Common myeloid progenitor, CD34-positive (primary cell): ENCODE measurements at regions not wholly inside any gene's neighbourhood (a gene's known extent, or its start where the extent isn't known, plus 50 kb on each side); places are given as distances from the start of the nearest gene placed in this dataset.

Experiments used
- CTCF ChIA-PET: fragments of 350-600 bp; sonication (Branson Sonifier 250); formaldehyde crosslinking; loops from one replicate; lab custom pipeline; 2021; ENCODE audit warnings: antibody characterized with exemption; lab: Charles Lee
- POLR2A ChIA-PET: fragments of 350-600 bp; sonication (Branson Sonifier 250); formaldehyde crosslinking; loops from one replicate; lab custom pipeline; 2021; ENCODE audit warnings: antibody characterized with exemption; lab: Charles Lee
- DNase-seq, 3 donors: peaks; one replicate each; pipeline versions ENCODE4 v3.0.0 to v3.0.0-alpha.2; 2013
- H3K27ac ChIP-seq, 2 experiments: 1 replicate in 1 of 2; 2 replicates in 1 of 2; pipeline ENCODE4 v1.7.0; 2013; ENCODE audit warnings: inconsistent platforms in 2 of 2, low read length in 2 of 2, mild to moderate bottlenecking in 2 of 2, low read depth in 1 of 2, moderate library complexity in 1 of 2; ENCODE audit not compliant: severe bottlenecking in 2 of 2, insufficient read depth in 1 of 2, poor library complexity in 1 of 2
- H3K27me3 ChIP-seq, 5 experiments: replicated peaks in 2 of 5; 1 replicate in 3 of 5; 2 replicates in 2 of 5; pipeline versions ENCODE4 v1.6.1 to v1.7.0; 2013; ENCODE audit warnings: low read length in 4 of 5, mild to moderate bottlenecking in 2 of 5, moderate library complexity in 2 of 5, inconsistent platforms in 1 of 5; ENCODE audit not compliant: insufficient read depth in 5 of 5, control insufficient read depth in 4 of 5
- H3K36me3 ChIP-seq, 4 experiments: 1 replicate in 2 of 4; 2 replicates in 2 of 4; pipeline versions ENCODE4 v1.6.1 to v1.7.0; 2013; ENCODE audit warnings: low read length in 3 of 4, control low read depth in 1 of 4, mild to moderate bottlenecking in 1 of 4; ENCODE audit not compliant: control insufficient read depth in 4 of 4, insufficient read depth in 4 of 4
- H3K4me1 ChIP-seq, 4 experiments: 1 replicate in 3 of 4; 2 replicates in 1 of 4; pipeline versions ENCODE4 v1.6.1 to v1.7.1; 2013; ENCODE audit warnings: low read length in 3 of 4, mild to moderate bottlenecking in 3 of 4, control low read depth in 1 of 4, inconsistent platforms in 1 of 4, moderate library complexity in 1 of 4; ENCODE audit not compliant: control insufficient read depth in 4 of 4, insufficient read depth in 4 of 4; ENCODE audit errors: control extremely low read depth in 1 of 4
- H3K4me3 ChIP-seq, 7 experiments: 1 replicate in 4 of 7; 2 replicates in 3 of 7; pipeline versions ENCODE4 v1.5.1 to v1.7.0; 2013; ENCODE audit warnings: mild to moderate bottlenecking in 7 of 7, low read length in 6 of 7, moderate library complexity in 6 of 7, inconsistent platforms in 2 of 7, low read depth in 2 of 7, control low read depth in 1 of 7; ENCODE audit not compliant: insufficient read depth in 4 of 7, control insufficient read depth in 1 of 7; ENCODE audit errors: extremely low read depth in 1 of 7
- H3K9me3 ChIP-seq, 5 experiments: 1 replicate in 4 of 5; 2 replicates in 1 of 5; pipeline versions ENCODE4 v1.6.1 to v1.7.1; 2013; ENCODE audit warnings: low read length in 4 of 5, mild to moderate bottlenecking in 2 of 5, inconsistent platforms in 1 of 5, low read depth in 1 of 5, moderate library complexity in 1 of 5; ENCODE audit not compliant: control insufficient read depth in 4 of 5, insufficient read depth in 2 of 5; ENCODE audit errors: control extremely low read depth in 1 of 5
- WGBS: methylation state at CpG from one replicate; pipeline ENCODE4 v1.1.5; 2013; ENCODE audit not compliant: insufficient coverage; 5-methylcytosine and 5-hydroxymethylcytosine counted together

- DNase-seq, result no peak
- WGBS, result no CpG with 5 or more reads among the region's 1 CpG
- Histone ChIP-seq H3K4me3 (no peak overlapping the region), H3K4me1 (no peaks in the 10 kb centered on the region), H3K27me3 (no peaks in the 10 kb centered on the region), H3K9me3 (no peaks in the 10 kb centered on the region), H3K36me3 (no peaks in the 10 kb centered on the region), H3K27ac (no peak overlapping the region)
- CTCF ChIA-PET, result no interaction called here
- POLR2A ChIA-PET, result no interaction called here
These were observed 884.3 kb upstream of the TSPY4 start for GRCh38 chrY:8452963-8453362.

- POLR2A ChIA-PET, result no interaction called here
These were observed 870.5 kb upstream of the TSPY4 start for GRCh38 chrY:8466813-8467212.

GRCh38 chrY:8470249-8470648, 867.0 kb upstream of the TSPY4 start:
- WGBS, result no CpG with 5 or more reads among the region's 2 CpGs

More at GRCh38 chrY:8466813-8467212, 870.5 kb upstream of the TSPY4 start:
- H3K4me1 ChIP-seq, result no peaks in the 10 kb centered on the region
- H3K4me3 ChIP-seq, result no peak overlapping the region
- no peaks in the 10 kb centered on the region for H3K27me3 ChIP-seq
- no peaks in the 10 kb centered on the region for H3K9me3 ChIP-seq
- DNase-seq, result no peak
- CTCF ChIA-PET, result no interaction called here
- no peak overlapping the region for H3K27ac ChIP-seq
- no peaks in the 10 kb centered on the region for H3K36me3 ChIP-seq

GRCh38 chrY:8479141-8479540, 858.1 kb upstream of the TSPY4 start:
- POLR2A ChIA-PET, result no interaction called here
- H3K9me3 ChIP-seq, result no peaks in the 10 kb centered on the region
- no peak overlapping the region for H3K27ac ChIP-seq
- no peaks in the 10 kb centered on the region for H3K27me3 ChIP-seq
- CTCF ChIA-PET, result no interaction called here
- no peak for DNase-seq
- H3K4me1 ChIP-seq, result no peaks in the 10 kb centered on the region
- H3K36me3 ChIP-seq, result no peaks in the 10 kb centered on the region
- no peak overlapping the region for H3K4me3 ChIP-seq

More at GRCh38 chrY:8470249-8470648, 867.0 kb upstream of the TSPY4 start:
- no peaks in the 10 kb centered on the region for H3K4me1 ChIP-seq
- no peaks in the 10 kb centered on the region for H3K36me3 ChIP-seq
- CTCF ChIA-PET, result no interaction called here
- no peaks in the 10 kb centered on the region for H3K27me3 ChIP-seq
- H3K9me3 ChIP-seq, result no peaks in the 10 kb centered on the region
- POLR2A ChIA-PET, result no interaction called here
- no peak overlapping the region for H3K4me3 ChIP-seq
- no peak overlapping the region for H3K27ac ChIP-seq
- DNase-seq, result no peak

- H3K27ac ChIP-seq, result no peak overlapping the region
- DNase-seq, result no peak
- no peaks in the 10 kb centered on the region for H3K9me3 ChIP-seq
- H3K36me3 ChIP-seq, result no peaks in the 10 kb centered on the region
- CTCF ChIA-PET, result no interaction called here
- POLR2A ChIA-PET, result no interaction called here
- H3K4me3 ChIP-seq, result no peak overlapping the region
- H3K27me3 ChIP-seq, result no peaks in the 10 kb centered on the region
- H3K4me1 ChIP-seq, result no peaks in the 10 kb centered on the region
- WGBS, result no CpG with 5 or more reads among the region's 1 CpG
These were observed 848.3 kb upstream of the TSPY4 start for GRCh38 chrY:8488955-8489354.

- H3K9me3 ChIP-seq, result no peaks in the 10 kb centered on the region
- no peak for DNase-seq
- WGBS, result no CpG with 5 or more reads among the region's 4 CpGs
- H3K36me3 ChIP-seq, result no peaks in the 10 kb centered on the region
- ChIA-PET POLR2A (no interaction called here), CTCF (no interaction called here)
- no peak overlapping the region for H3K27ac ChIP-seq
- no peak overlapping the region for H3K4me3 ChIP-seq
- H3K27me3 ChIP-seq, result no peaks in the 10 kb centered on the region
- H3K4me1 ChIP-seq, result no peaks in the 10 kb centered on the region
These were observed 847.2 kb upstream of the TSPY4 start for GRCh38 chrY:8489880-8490630.

GRCh38 chrY:8494396-8494795, 842.9 kb upstream of the TSPY4 start:
- Histone ChIP-seq H3K36me3 (no peaks in the 10 kb centered on the region), H3K4me1 (no peaks in the 10 kb centered on the region), H3K27me3 (no peaks in the 10 kb centered on the region), H3K4me3 (no peak overlapping the region), H3K9me3 (no peaks in the 10 kb centered on the region), H3K27ac (no peak overlapping the region)
- ChIA-PET CTCF (no interaction called here), POLR2A (no interaction called here)
- no peak for DNase-seq
